ENCODE measurements at regions not wholly inside any gene's neighbourhood (a gene's known extent, or its start where the extent isn't known, plus 50 kb on each side); places are given as distances from the start of the nearest gene placed in this dataset.

- H3K4me1 ChIP-seq (ENCODE audit: low read depth): no peaks in the 10 kb centered on the region
- TF ChIP-seq CTCF (IDR thresholded peaks at IDR 0.05): no peak
- intact Hi-C loops (cut with DNase I, micrococcal nuclease): no loop called here
- H3K9me3 ChIP-seq: no peaks in the 10 kb centered on the region
- ATAC-seq: no peak
- no peak for DNase-seq
- no peaks in the 10 kb centered on the region for H3K36me3 ChIP-seq (ENCODE audit: low read depth)
- H3K4me3 ChIP-seq: no peak overlapping the region
These were observed 323.8 kb downstream of the BLID start for GRCh38 chr11:121792185-121792584.

GRCh38 chr11:121790430-121790829 is 325.6 kb downstream of the BLID start:
- Histone ChIP-seq H3K4me1 (ENCODE audit: low read depth) (no peaks in the 10 kb centered on the region), H3K9me3 (no peaks in the 10 kb centered on the region), H3K36me3 (ENCODE audit: low read depth) (no peaks in the 10 kb centered on the region), H3K4me3 (no peak overlapping the region)
- ATAC-seq: no peak
- TF ChIP-seq CTCF (IDR thresholded peaks at IDR 0.05): no peak
- intact Hi-C loops (cut with DNase I, micrococcal nuclease): no loop called here
- DNase-seq: no peak

GRCh38 chr11:121780971-121781370 is 328.2 kb upstream of the SORL1-AS1 start:
- Histone ChIP-seq H3K4me3 (no peak overlapping the region), H3K9me3 (no peaks in the 10 kb centered on the region), H3K4me1 (ENCODE audit: low read depth) (no peaks in the 10 kb centered on the region), H3K36me3 (ENCODE audit: low read depth) (no peaks in the 10 kb centered on the region)
- DNase-seq (no peak), ATAC-seq (no peak)
- intact Hi-C loops (cut with DNase I, micrococcal nuclease): no loop called here
- no peak for TF ChIP-seq CTCF (IDR thresholded peaks at IDR 0.05)

- intact Hi-C loops (cut with DNase I, micrococcal nuclease): no loop called here
- Histone ChIP-seq H3K4me3 (no peak overlapping the region), H3K36me3 (ENCODE audit: low read depth) (no peaks in the 10 kb centered on the region), H3K9me3 (no peaks in the 10 kb centered on the region), H3K4me1 (ENCODE audit: low read depth) (no peaks in the 10 kb centered on the region)
- ATAC-seq (no peak), DNase-seq (no peak)
- TF ChIP-seq CTCF (IDR thresholded peaks at IDR 0.05): no peak
These were observed 324.3 kb upstream of the SORL1-AS1 start for GRCh38 chr11:121777056-121777455.

- H3K9me3 ChIP-seq: no peaks in the 10 kb centered on the region
- ATAC-seq: no peak
- DNase-seq: no peak
- no peak overlapping the region for H3K4me3 ChIP-seq
- intact Hi-C loops (cut with DNase I, micrococcal nuclease): no loop called here
- no peaks in the 10 kb centered on the region for H3K36me3 ChIP-seq (ENCODE audit: low read depth)
- no peaks in the 10 kb centered on the region for H3K4me1 ChIP-seq (ENCODE audit: low read depth)
- no peak for TF ChIP-seq CTCF (IDR thresholded peaks at IDR 0.05)
These were observed 322.5 kb upstream of the SORL1-AS1 start for GRCh38 chr11:121775276-121775675.

GRCh38 chr11:121773076-121773475 is 320.3 kb upstream of the SORL1-AS1 start:
- TF ChIP-seq CTCF (IDR thresholded peaks at IDR 0.05): no peak
- DNase-seq (no peak), ATAC-seq (no peak)
- no peaks in the 10 kb centered on the region for H3K4me1 ChIP-seq (ENCODE audit: low read depth)
- H3K36me3 ChIP-seq (ENCODE audit: low read depth): no peaks in the 10 kb centered on the region
- H3K4me3 ChIP-seq: no peak overlapping the region
- H3K9me3 ChIP-seq: no peaks in the 10 kb centered on the region
- intact Hi-C loops (cut with DNase I, micrococcal nuclease): no loop called here

All from mucosa of descending colon (tissue), 3 donors.